Activated naive CD8-positive, alpha-beta T cell treated with anti-CD3 and anti-CD28 coated beads, Interleukin-2, amount 50 U/mL, for 16 hours (primary cell): ENCODE measurements at regions not wholly inside any gene's neighbourhood (a gene's known extent, or its start where the extent isn't known, plus 50 kb on each side); places are given as distances from the start of the nearest gene placed in this dataset.
"Not testable (repeated sequence)": the region's sequence is repeated elsewhere in the genome, so short reads cannot be mapped to it uniquely, and the experiment has no call there.

Experiments used
- DNase-seq: peaks from one replicate; pipeline ENCODE4 v3.0.0-alpha.2; 2020; ENCODE audit warnings: low read depth, low spot score

GRCh38 chr21:32823296-32823695 is 51.7 kb upstream of the PAXBP1 start:
- DNase-seq: not testable (repeated sequence)

DNA sequence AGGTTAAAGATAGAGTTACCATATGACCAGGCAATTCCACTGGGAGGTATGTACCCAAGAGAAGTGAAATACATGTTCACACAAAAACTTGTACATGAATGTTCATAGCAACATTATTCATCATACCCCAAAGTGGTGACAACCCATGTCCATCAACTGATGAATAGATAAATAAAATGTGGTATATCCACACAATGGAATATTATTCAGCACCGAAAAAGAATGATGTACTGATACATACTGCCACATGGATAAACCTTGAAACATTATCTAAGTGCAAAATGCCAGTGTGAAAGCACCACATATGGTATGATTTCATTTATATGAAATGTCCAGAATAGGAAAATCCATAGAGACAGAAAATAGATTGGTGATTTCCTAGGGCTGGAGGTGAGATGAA is 53.4 kb upstream of the PAXBP1 start:
- DNase-seq: no peak

GRCh38 chr21:32826329-32827167 is 55.0 kb upstream of the PAXBP1 start:
- DNase-seq: no peak

DNA sequence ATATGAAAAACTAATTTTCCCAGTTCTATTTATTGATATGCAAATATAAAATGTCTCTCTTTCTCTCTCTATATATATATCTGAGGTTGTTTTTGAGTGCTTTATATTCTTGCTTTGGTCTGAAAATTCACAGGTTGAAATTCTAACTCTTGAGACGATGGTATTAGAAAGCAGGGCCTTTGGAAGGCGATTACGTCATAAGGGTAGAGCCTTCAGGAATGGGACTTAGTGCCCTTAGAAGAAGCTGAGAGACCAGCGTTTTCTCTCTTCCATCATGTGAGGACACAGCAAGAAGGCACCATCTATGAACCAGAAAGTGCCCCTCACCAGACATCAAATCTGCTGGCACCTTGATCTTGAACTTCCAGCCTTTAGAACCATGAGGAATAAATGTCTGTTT is 57.4 kb upstream of the PAXBP1 start:
- DNase-seq: no peak

- DNase-seq: no peak
Observed at GRCh38 chr21:32829504-32829903, 57.9 kb upstream of the PAXBP1 start.

DNA sequence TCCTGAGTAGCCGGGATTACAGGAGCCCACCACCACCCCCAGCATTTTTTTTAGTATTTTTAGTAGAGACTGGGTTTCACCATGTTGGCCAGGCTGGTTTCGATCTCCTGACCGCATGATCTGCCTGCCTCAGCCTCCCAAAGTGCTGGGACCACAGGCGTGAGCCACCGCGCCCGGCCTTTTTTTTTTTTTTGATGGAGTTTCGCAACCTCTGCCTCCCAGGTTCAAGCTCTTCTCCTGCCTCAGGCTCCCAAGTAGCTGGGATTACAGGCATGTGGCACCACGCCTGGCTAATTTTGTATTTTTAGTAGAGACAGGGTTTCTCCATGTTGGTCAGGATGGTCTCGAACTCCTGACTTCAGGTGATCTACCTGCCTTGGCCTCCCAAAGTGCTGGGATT is 60.2 kb upstream of the PAXBP1 start:
- DNase-seq: not testable (repeated sequence)

DNA sequence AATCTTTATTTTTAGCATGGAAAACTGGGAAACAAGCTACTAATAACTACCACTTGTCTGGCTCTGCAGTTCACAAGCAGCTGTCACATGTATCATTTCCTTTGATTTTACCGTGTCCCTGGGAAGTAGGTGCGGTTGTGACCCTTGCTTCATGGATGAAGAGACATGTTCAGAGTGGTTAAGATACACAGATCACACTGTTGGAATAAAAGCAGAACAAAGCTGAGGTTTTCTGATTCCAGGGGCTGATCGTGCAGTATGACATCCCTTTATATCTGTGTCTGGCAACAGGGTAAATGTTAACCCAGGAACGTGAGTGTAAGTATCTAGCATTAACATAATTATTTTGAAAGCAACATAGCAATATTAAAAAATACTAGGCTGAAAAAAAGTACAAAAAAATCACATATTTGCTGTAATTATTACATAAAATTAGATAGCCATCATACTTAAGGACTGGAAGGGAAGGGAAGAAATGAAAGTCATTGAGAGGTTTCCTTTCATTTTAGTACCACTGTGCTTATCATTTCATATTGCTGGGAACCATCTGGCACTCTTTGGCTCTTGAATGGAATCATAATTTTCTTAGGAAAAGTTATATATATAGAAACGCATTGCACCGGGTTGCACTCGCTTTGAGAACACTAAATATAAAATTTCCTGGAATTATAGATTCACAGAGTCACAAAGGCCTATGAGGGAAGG is 62.8 kb upstream of the PAXBP1 start:
- DNase-seq: no peak

DNA sequence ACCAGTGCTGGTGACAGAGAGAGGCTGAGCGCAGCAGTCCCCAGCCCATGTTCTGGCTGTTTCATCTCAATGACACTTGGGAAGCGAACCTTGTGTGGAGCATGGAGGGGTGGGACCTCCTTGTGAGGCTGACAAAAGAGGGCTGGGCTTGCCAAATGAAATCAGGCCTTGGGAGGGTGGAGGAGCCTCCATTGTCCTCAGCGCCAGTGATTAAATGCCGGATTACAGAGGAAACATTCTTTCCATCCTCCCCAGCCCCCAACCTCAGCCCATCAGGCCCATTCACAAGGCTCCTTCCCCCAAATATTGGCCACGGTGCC is 63.3 kb upstream of the PAXBP1 start:
- no peak for DNase-seq

- no peak for DNase-seq
Observed at GRCh38 chr21:32842146-32842545, 70.6 kb upstream of the PAXBP1 start.

- DNase-seq: no peak
Observed at GRCh38 chr21:32843561-32843960, 72.0 kb upstream of the PAXBP1 start.

GRCh38 chr21:32844076-32844475 is 72.5 kb upstream of the PAXBP1 start:
- DNase-seq: no peak

DNA sequence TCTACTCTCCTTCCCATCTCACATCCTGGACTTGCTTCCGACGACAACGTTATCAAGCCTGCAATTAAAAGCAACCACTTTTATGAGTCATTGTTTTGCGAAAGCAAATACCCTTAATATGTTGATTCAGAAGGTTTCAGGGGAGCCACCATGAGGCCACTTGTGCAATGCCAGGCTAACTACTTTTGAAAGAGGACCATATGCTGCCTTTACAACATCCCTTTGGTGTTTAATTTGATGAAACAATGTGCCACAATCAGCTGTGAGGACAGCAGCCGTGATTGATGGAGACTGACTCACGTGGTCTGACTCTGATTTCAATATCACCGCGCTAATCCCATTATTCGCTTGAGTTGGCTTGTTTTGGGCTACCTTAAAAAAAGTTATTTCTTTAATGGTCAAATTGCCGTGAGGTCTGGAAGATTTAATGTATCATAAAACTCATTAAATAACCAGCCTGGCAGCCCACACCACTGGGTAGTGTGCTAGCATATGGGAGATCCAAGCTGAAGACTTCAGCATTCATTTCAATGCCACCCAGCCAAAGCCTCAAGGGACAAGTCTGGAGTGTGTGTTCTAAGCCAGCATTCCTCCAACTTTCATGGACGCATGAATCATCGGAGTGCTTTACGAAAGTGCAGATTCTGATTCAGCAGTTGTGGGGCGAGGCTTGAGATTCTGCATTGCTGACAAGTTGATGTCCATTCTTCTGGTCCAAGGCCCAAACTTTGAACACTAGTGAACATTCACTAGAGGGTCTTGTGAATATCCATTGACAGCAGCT is 73.3 kb upstream of the PAXBP1 start:
- DNase-seq: no peak

GRCh38 chr21:32858628-32859027 is 87.1 kb upstream of the PAXBP1 start:
- DNase-seq: no peak

DNA sequence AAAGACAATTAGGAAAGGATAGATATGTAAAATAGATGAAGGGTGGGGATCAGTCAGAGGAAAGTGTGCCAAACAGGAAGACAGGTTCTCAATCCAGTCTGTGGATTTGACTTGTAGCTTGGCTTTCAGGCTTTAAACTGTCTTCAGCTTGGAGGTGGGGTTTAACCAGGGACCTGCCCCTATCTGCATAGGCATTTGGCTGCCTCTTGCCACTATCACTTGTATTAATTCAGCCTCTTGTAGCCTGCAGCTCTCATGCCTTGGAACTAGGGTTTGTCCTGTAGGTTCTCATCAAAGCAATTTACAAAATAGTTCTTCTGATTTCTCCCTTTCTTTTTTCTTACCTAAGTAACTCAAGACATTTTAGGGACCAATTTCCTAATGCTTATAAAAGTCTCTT is 88.8 kb upstream of the PAXBP1 start:
- no peak for DNase-seq

- no peak for DNase-seq
Observed at GRCh38 chr21:32861866-32862265, 90.3 kb upstream of the PAXBP1 start.

GRCh38 chr21:32867597-32867996 is 96.0 kb upstream of the PAXBP1 start:
- no peak for DNase-seq

GRCh38 chr21:32868631-32869454 is 97.3 kb upstream of the PAXBP1 start:
- DNase-seq: no peak

GRCh38 chr21:32869459-32869858 is 97.9 kb upstream of the PAXBP1 start:
- DNase-seq: no peak

- DNase-seq: no peak
Observed at GRCh38 chr21:32876426-32876825, 104.9 kb upstream of the PAXBP1 start.

GRCh38 chr21:32877888-32878287 is 106.3 kb upstream of the PAXBP1 start:
- not testable (repeated sequence) for DNase-seq

GRCh38 chr21:32878661-32879060 is 107.1 kb upstream of the PAXBP1 start:
- DNase-seq: no peak

GRCh38 chr21:32881458-32881857 is 109.9 kb upstream of the PAXBP1 start:
- no peak for DNase-seq
